H1 (cell line): ENCODE measurements at regions not wholly inside any gene's neighbourhood (a gene's known extent, or its start where the extent isn't known, plus 50 kb on each side); places are given as distances from the start of the nearest gene placed in this dataset.

Experiments
- CHD2 ChIP-seq: IDR thresholded peaks from 2 replicates; pipeline ENCODE4 v1.6.1; 2012; ENCODE audit warnings: low read length, improper control_type of control experiment
- HDAC2 ChIP-seq, 2 experiments: fragments of 300-600 bp in 1 of 2; sonication (generic) in 1 of 2; IDR thresholded peaks; 2 replicates each; pipeline ENCODE4 v1.6.1; 2011 to 2012; ENCODE audit warnings: low read depth in 2 of 2, low read length in 2 of 2, mild to moderate bottlenecking in 2 of 2, moderate library complexity in 2 of 2, borderline replicate concordance in 1 of 2, inconsistent platforms in 1 of 2
- HDAC6 ChIP-seq: IDR thresholded peaks from one replicate; pipeline ENCODE4 v1.7.1; 2012; ENCODE audit warnings: low read depth, mild to moderate bottlenecking, inconsistent platforms, low read length, moderate library complexity
- KDM1A ChIP-seq: fragments of 200-600, 300-600 bp; sonication (generic); IDR thresholded peaks from 2 replicates; pipeline ENCODE4 v1.7.1; 2016; ENCODE audit warnings: mild to moderate bottlenecking, low read length, borderline replicate concordance
- NANOG ChIP-seq: IDR thresholded peaks from 2 replicates; pipeline ENCODE4 v1.6.1; 2011; ENCODE audit warnings: low read length, low read depth, mild to moderate bottlenecking, inconsistent platforms; ENCODE audit not compliant: insufficient read depth, poor library complexity, severe bottlenecking
- POLR2A ChIP-seq, 2 experiments: IDR thresholded peaks; 1 replicate in 1 of 2; 2 replicates in 1 of 2; pipeline ENCODE4 v1.6.1; 2011; ENCODE audit warnings: low read depth in 2 of 2, low read length in 2 of 2, mild to moderate bottlenecking in 2 of 2; ENCODE audit errors: control extremely low read depth in 1 of 2
- POLR2AphosphoS5 ChIP-seq: IDR thresholded peaks from 2 replicates; pipeline ENCODE4 v1.6.1; 2011; ENCODE audit warnings: low read depth, low read length
- SIN3A ChIP-seq, 2 experiments: IDR thresholded peaks in 1 of 2; conservative IDR thresholded peaks in 1 of 2; 2 replicates each; pipeline ENCODE4 v1.6.1; 2011 to 2012; ENCODE audit warnings: low read length in 2 of 2, improper control_type of control experiment in 1 of 2, low read depth in 1 of 2, mild to moderate bottlenecking in 1 of 2
- SP4 ChIP-seq: IDR thresholded peaks from 2 replicates; pipeline ENCODE4 v1.6.1; 2012; ENCODE audit warnings: low read length, inconsistent platforms
- TAF7 ChIP-seq: optimal IDR thresholded peaks from 2 replicates; pipeline ENCODE3; 2011; ENCODE audit warnings: low read depth, mild to moderate bottlenecking, inconsistent platforms, low read length, moderate library complexity, borderline replicate concordance
- TBP ChIP-seq: IDR thresholded peaks from 2 replicates; pipeline ENCODE4 v1.6.1; 2011; ENCODE audit warnings: low read depth, low read length, improper control_type of control experiment
- TF ChIP-seq, protein P1 (sequence below): fragments of 300-600 bp; sonication (generic); IDR thresholded peaks from 2 replicates; pipeline ENCODE4 v1.7.1; 2012; ENCODE audit warnings: low read length, moderate library complexity, mild to moderate bottlenecking, inconsistent platforms; ENCODE audit not compliant: insufficient replicate concordance

DNA sequence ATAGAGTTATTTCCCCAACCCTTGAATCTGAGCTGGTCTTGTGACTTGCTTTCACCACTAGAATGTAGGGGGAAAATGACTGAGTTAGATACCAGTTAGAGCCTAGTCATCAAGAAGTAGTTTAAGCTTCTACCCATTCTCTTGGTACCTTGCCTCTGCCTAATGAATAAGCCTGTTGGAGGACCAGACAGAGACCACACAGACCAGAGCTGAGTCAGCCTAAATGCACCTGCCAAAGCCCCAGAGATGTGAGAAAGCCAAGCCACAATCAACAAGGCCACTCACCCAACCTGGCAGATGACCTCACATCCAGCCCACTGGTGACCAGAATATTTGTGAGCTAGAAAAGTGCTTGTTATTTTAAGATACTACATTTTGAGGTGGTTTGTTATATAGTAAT is 85.2 kb upstream of the DCLK2 start (continued):
- TF ChIP-seq, protein P1, sequence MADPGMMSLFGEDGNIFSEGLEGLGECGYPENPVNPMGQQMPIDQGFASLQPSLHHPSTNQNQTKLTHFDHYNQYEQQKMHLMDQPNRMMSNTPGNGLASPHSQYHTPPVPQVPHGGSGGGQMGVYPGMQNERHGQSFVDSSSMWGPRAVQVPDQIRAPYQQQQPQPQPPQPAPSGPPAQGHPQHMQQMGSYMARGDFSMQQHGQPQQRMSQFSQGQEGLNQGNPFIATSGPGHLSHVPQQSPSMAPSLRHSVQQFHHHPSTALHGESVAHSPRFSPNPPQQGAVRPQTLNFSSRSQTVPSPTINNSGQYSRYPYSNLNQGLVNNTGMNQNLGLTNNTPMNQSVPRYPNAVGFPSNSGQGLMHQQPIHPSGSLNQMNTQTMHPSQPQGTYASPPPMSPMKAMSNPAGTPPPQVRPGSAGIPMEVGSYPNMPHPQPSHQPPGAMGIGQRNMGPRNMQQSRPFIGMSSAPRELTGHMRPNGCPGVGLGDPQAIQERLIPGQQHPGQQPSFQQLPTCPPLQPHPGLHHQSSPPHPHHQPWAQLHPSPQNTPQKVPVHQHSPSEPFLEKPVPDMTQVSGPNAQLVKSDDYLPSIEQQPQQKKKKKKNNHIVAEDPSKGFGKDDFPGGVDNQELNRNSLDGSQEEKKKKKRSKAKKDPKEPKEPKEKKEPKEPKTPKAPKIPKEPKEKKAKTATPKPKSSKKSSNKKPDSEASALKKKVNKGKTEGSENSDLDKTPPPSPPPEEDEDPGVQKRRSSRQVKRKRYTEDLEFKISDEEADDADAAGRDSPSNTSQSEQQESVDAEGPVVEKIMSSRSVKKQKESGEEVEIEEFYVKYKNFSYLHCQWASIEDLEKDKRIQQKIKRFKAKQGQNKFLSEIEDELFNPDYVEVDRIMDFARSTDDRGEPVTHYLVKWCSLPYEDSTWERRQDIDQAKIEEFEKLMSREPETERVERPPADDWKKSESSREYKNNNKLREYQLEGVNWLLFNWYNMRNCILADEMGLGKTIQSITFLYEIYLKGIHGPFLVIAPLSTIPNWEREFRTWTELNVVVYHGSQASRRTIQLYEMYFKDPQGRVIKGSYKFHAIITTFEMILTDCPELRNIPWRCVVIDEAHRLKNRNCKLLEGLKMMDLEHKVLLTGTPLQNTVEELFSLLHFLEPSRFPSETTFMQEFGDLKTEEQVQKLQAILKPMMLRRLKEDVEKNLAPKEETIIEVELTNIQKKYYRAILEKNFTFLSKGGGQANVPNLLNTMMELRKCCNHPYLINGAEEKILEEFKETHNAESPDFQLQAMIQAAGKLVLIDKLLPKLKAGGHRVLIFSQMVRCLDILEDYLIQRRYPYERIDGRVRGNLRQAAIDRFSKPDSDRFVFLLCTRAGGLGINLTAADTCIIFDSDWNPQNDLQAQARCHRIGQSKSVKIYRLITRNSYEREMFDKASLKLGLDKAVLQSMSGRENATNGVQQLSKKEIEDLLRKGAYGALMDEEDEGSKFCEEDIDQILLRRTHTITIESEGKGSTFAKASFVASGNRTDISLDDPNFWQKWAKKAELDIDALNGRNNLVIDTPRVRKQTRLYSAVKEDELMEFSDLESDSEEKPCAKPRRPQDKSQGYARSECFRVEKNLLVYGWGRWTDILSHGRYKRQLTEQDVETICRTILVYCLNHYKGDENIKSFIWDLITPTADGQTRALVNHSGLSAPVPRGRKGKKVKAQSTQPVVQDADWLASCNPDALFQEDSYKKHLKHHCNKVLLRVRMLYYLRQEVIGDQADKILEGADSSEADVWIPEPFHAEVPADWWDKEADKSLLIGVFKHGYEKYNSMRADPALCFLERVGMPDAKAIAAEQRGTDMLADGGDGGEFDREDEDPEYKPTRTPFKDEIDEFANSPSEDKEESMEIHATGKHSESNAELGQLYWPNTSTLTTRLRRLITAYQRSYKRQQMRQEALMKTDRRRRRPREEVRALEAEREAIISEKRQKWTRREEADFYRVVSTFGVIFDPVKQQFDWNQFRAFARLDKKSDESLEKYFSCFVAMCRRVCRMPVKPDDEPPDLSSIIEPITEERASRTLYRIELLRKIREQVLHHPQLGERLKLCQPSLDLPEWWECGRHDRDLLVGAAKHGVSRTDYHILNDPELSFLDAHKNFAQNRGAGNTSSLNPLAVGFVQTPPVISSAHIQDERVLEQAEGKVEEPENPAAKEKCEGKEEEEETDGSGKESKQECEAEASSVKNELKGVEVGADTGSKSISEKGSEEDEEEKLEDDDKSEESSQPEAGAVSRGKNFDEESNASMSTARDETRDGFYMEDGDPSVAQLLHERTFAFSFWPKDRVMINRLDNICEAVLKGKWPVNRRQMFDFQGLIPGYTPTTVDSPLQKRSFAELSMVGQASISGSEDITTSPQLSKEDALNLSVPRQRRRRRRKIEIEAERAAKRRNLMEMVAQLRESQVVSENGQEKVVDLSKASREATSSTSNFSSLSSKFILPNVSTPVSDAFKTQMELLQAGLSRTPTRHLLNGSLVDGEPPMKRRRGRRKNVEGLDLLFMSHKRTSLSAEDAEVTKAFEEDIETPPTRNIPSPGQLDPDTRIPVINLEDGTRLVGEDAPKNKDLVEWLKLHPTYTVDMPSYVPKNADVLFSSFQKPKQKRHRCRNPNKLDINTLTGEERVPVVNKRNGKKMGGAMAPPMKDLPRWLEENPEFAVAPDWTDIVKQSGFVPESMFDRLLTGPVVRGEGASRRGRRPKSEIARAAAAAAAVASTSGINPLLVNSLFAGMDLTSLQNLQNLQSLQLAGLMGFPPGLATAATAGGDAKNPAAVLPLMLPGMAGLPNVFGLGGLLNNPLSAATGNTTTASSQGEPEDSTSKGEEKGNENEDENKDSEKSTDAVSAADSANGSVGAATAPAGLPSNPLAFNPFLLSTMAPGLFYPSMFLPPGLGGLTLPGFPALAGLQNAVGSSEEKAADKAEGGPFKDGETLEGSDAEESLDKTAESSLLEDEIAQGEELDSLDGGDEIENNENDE, result no peak
- TF ChIP-seq HDAC6, result no peak
- no peak for TF ChIP-seq KDM1A
- no peak for TF ChIP-seq SIN3A (conservative IDR thresholded peaks at IDR 0.05 in 1 of 2, IDR thresholded peaks at IDR 0.05 in 1 of 2; ENCODE audit: low read depth in 1 of 2, low read length in 2 of 2)
- no peak for TF ChIP-seq CHD2
- TF ChIP-seq HDAC2 (IDR thresholded peaks at IDR 0.05; ENCODE audit: borderline replicate concordance in 1 of 2, low read depth in 2 of 2, low read length in 2 of 2), result no peak
- TF ChIP-seq TAF7, result no peak
- TF ChIP-seq TBP, result no peak
- no peak for TF ChIP-seq POLR2AphosphoS5
- no peak for TF ChIP-seq POLR2A (IDR thresholded peaks at IDR 0.05; ENCODE audit: control extremely low read depth in 1 of 2, low read depth in 2 of 2, low read length in 2 of 2)
- no peak for TF ChIP-seq SP4
- no peak for TF ChIP-seq NANOG
